ENCODE measurements at regions not wholly inside any gene's neighbourhood (a gene's known extent, or its start where the extent isn't known, plus 50 kb on each side); places are given as distances from the start of the nearest gene placed in this dataset.
A peak's percentile ranks its signal among the peaks of the same experiment; 100 is the strongest.

DNA sequence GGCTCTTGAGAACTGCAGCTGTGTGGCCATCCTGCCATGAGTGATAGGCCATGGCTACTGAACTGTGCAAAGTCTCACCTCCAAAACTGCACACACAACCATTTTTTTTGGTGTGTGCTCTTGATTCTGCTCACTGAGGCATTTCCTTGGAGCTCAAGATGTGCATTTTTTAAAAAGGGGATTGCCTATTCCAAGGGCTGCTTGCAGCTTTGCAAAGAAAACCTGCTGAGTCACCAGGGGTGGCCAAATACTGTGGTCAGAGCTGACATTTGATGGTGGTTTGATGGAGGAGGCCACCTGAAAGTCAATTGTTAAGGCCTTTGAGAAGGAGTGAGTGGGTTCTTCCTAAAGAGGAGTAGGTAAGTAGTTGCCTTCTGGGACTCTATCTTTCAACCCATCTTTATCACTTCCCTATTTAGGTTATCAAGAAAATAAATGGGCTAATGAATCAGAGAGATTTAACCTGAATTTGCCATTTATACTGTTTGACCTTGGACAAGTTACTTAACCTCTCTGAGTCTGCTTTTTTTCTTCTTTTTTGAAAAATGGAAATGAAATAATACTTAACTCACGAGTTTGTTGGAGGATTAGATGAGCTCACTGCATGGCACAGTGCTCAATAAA, 87.9 kb downstream of the CHST2 start:
- DNase-seq (ENCODE audit: low read depth): peak; percentile 24

DNA sequence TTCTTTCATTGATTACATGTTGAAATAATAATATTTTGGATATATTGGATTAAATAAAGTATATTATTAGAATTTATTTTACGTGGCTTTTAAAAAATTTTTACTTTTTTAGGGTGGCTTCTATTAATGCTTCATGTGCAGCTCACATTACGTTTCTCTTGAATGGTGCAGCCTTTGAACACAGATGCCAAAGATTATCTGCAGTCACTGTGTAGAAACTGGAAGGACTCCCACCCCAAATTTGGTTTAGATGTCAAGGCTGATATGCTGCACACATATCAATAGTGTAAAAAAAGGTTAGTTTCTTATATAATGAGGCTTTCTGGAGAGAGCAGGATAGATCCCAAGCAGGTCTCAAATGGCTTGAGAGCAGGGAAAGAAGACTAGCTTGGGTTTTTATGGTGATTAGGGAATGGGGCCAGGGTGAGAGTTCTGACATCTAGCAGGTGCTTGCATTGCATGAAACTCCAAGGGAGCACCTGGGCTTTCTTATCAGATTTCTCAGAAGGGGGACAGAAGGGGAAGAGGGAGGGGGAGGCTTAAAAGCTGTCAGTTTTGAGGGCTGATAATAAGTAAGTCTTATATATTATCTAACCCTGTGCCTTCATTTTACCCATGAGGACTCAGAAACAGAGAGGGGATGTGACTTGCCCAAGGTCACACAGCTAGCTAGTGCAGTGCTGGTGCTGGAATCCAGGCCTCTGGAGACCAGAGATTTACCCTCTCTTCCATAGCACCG, 89.6 kb downstream of the CHST2 start:
- no peak for DNase-seq (ENCODE audit: low read depth)

DNA sequence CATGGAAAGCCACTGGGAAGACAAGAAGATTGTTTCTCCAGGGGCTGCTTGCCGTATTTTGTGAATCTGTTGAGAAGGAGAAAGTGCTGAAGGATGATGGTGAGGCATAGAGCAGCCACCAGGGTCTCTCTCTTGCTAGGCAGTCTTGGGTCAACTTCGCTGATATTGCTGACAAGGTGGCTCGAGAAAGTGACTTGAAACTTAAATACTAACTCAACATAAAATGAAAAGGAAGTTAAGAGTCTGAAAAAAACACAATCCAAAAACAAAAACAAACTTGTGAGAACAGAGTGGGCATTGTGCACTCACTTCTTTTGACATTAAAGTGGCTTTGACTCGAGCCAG, 90.1 kb downstream of the CHST2 start:
- no peak for DNase-seq (ENCODE audit: low read depth)

DNA sequence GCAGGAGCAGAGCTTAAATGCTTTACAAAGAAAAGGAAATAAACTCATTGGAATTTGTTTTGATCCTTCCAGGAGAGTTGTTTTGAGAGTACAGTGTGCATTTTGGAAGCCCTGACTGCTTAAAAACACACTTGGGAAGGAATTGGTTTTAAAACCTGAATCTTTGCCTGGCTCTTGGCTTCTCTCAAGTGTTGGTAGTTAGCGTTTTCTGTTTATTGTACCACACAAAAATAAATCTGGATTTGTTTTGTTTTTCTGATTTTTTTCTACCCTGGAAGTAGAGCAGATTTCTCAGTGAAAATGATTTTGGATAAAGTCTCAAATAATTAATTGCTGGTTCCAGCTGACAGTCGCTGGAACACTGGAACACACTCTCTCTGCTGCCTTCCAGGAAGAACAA, 90.6 kb downstream of the CHST2 start:
- DNase-seq (ENCODE audit: low read depth): no peak

DNA sequence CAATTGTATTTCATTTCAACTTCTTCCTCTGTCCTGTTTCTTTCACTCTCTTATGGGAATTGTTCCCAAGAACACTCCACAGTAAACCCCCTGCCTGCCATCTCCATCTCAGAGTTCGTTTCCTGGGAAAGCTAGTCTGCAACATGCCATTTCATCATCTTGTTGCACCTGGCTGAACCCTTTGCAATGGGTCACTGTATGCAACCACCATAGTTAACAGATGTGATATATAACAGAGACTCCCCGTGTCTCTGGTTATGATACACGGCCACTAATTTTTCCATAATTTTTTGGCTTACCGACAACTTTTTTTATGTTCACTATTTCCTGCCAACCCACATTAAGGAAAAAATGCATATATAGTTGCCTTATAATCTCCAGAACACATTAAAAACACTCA, 95.5 kb downstream of the CHST2 start:
- DNase-seq (ENCODE audit: low read depth): no peak

Measured in ELR (cell line).